HepG2 (cell line): ENCODE measurements at regions not wholly inside any gene's neighbourhood (a gene's known extent, or its start where the extent isn't known, plus 50 kb on each side); places are given as distances from the start of the nearest gene placed in this dataset.

Experiments
- ARID5B ChIP-seq: IDR thresholded peaks from 2 replicates; pipeline ENCODE4 v1.4.0; 2020; ENCODE audit warnings: mild to moderate bottlenecking, missing genetic modification reagents
- CBX2 ChIP-seq, 2 experiments: fragments of 200-600 bp in 1 of 2; sonication (generic); formaldehyde crosslinking in 1 of 2; IDR thresholded peaks; 2 replicates each; pipeline versions ENCODE4 v1.7.0 to v1.8.1; 2018 to 2022; ENCODE audit warnings: low read depth in 2 of 2, low read length in 1 of 2, mild to moderate bottlenecking in 1 of 2, missing genetic modification reagents in 1 of 2
- ELK4 ChIP-seq: sonication (generic); formaldehyde crosslinking; IDR thresholded peaks from 2 replicates; pipeline ENCODE4 v1.9.0; 2021; ENCODE audit warnings: missing genetic modification reagents, borderline replicate concordance
- IRX3 ChIP-seq: sonication (generic); formaldehyde crosslinking; IDR thresholded peaks from 2 replicates; pipeline ENCODE4 v1.8.1; 2023; ENCODE audit warnings: mild to moderate bottlenecking, low read depth, missing genetic modification reagents, borderline replicate concordance
- KDM5B ChIP-seq: sonication (generic); formaldehyde crosslinking; IDR thresholded peaks from 2 replicates; pipeline ENCODE4 v1.4.0; 2020; ENCODE audit warnings: missing genetic modification reagents, mild to moderate bottlenecking, borderline replicate concordance
- MED13 ChIP-seq: sonication (generic); formaldehyde crosslinking; IDR thresholded peaks from 2 replicates; pipeline ENCODE4 v1.5.0; 2020; ENCODE audit warnings: missing genetic modification reagents
- MEIS1 ChIP-seq: sonication (generic); formaldehyde crosslinking; IDR thresholded peaks from 2 replicates; pipeline ENCODE4 v1.9.0; 2021; ENCODE audit warnings: mild to moderate bottlenecking, missing genetic modification reagents, moderate library complexity, borderline replicate concordance
- MIER3 ChIP-seq: IDR thresholded peaks from 2 replicates; pipeline ENCODE4 v1.6.1; 2016; ENCODE audit warnings: missing compliant biosample characterization, borderline replicate concordance
- MZF1 ChIP-seq: sonication (generic); formaldehyde crosslinking; IDR thresholded peaks from 2 replicates; pipeline ENCODE4 v1.8.1; 2023; ENCODE audit warnings: mild to moderate bottlenecking, missing genetic modification reagents, borderline replicate concordance
- NFYC ChIP-seq: IDR thresholded peaks from 2 replicates; pipeline ENCODE4 v1.6.1; 2016; ENCODE audit warnings: missing genetic modification reagents, missing compliant biosample characterization
- SALL1 ChIP-seq: sonication (generic); formaldehyde crosslinking; IDR thresholded peaks from 2 replicates; pipeline ENCODE4 v1.8.0; 2022; ENCODE audit warnings: mild to moderate bottlenecking, missing genetic modification reagents
- SRY ChIP-seq: sonication (generic); formaldehyde crosslinking; IDR thresholded peaks from 2 replicates; pipeline ENCODE4 v1.8.0; 2022; ENCODE audit warnings: mild to moderate bottlenecking, missing genetic modification reagents
- TBX3 ChIP-seq: fragments of 450-650 bp; IDR thresholded peaks from 2 replicates; pipeline ENCODE4 v1.6.1; 2017; ENCODE audit warnings: antibody characterized with exemption, mild to moderate bottlenecking, inconsistent platforms, borderline replicate concordance
- TEAD3 ChIP-seq: optimal IDR thresholded peaks from 2 replicates; pipeline ENCODE3; 2016; ENCODE audit warnings: borderline replicate concordance
- TFE3 ChIP-seq: IDR thresholded peaks from 2 replicates; pipeline ENCODE4 v1.6.1; 2016
- ZNF121 ChIP-seq: sonication (generic); formaldehyde crosslinking; IDR thresholded peaks from 2 replicates; pipeline ENCODE4 v1.5.0; 2020; ENCODE audit warnings: mild to moderate bottlenecking, missing genetic modification reagents
- ZNF335 ChIP-seq: sonication (generic); formaldehyde crosslinking; IDR thresholded peaks from 2 replicates; pipeline ENCODE4 v1.4.0; 2020; ENCODE audit warnings: missing genetic modification reagents
- ZNF512B ChIP-seq: sonication (generic); formaldehyde crosslinking; IDR thresholded peaks from 2 replicates; pipeline ENCODE4 v1.5.1; 2020; ENCODE audit warnings: missing genetic modification reagents, mild to moderate bottlenecking, borderline replicate concordance
- ZNF589 ChIP-seq: sonication (generic); formaldehyde crosslinking; conservative IDR thresholded peaks from 2 replicates; pipeline ENCODE4 v1.8.0; 2022; ENCODE audit warnings: mild to moderate bottlenecking, moderate library complexity, missing genetic modification reagents

- no peak for TF ChIP-seq MEIS1 (CRISPR knock-in tag)
- peak; percentile 35; the same call in 1 of the 2 replicates for TF ChIP-seq SALL1 (CRISPR knock-in tag)
- no peak for TF ChIP-seq ZNF121 (CRISPR knock-in tag)
- peak; percentile 25 for TF ChIP-seq TEAD3
- no peak for TF ChIP-seq ZNF335
- no peak for TF ChIP-seq TBX3
- TF ChIP-seq ELK4 (CRISPR knock-in tag): no peak
- no peak for TF ChIP-seq KDM5B (CRISPR knock-in tag)
- TF ChIP-seq IRX3: no peak
- no peak for TF ChIP-seq MIER3 (CRISPR knock-in tag)
- no peak for TF ChIP-seq ZNF512B
- TF ChIP-seq CBX2 (IDR thresholded peaks at IDR 0.05; ENCODE audit: low read depth, low read length): no peak
- TF ChIP-seq CBX2 (CRISPR knock-in tag; IDR thresholded peaks at IDR 0.05; ENCODE audit: low read depth): no peak
- TF ChIP-seq NFYC (CRISPR knock-in tag): no peak
- TF ChIP-seq MED13: no peak
- TF ChIP-seq MZF1 (CRISPR knock-in tag): no peak
- no peak for TF ChIP-seq SRY (CRISPR knock-in tag)
- TF ChIP-seq TFE3 (CRISPR knock-in tag): 0 out of 2 replicates have a peak, but pooled peaks have one; percentile 15
- TF ChIP-seq ZNF589 (CRISPR knock-in tag): no peak
- peak; percentile 32; the same call in 1 of the 2 replicates for TF ChIP-seq ARID5B (CRISPR knock-in tag)
Observed at GRCh38 chr2:47264143-47264542, 87.8 kb upstream of the CALM2 start (continued).
